GM21528 (cell line): ENCODE measurements at regions not wholly inside any gene's neighbourhood (a gene's known extent, or its start where the extent isn't known, plus 50 kb on each side); places are given as distances from the start of the nearest gene placed in this dataset.

ENCODE experiments used
- ATAC-seq: cut with Tn5 transposase; IDR thresholded peaks from one replicate; pipeline ENCODE4 v1.9.1; 2021; ENCODE audit warnings: mild to moderate bottlenecking, moderate library complexity; ENCODE audit not compliant: unreplicated experiment, low FRiP score

- ATAC-seq: no peak
Measured at GRCh38 chr21:38968887-38969543, 163.3 kb downstream of the ETS2 start.

- no peak for ATAC-seq
Measured at GRCh38 chr21:38965910-38966504, 160.3 kb downstream of the ETS2 start.

- ATAC-seq: no peak
Measured at GRCh38 chr21:38965241-38965640, 159.5 kb downstream of the ETS2 start.

GRCh38 chr21:38963006-38963405 lies 157.3 kb downstream of the ETS2 start:
- ATAC-seq: no peak

GRCh38 chr21:38960251-38960650 lies 154.5 kb downstream of the ETS2 start:
- no peak for ATAC-seq

GRCh38 chr21:38959692-38960061 lies 153.9 kb downstream of the ETS2 start:
- ATAC-seq: no peak

GRCh38 chr21:38958940-38959691 lies 153.4 kb downstream of the ETS2 start:
- ATAC-seq: no peak

- no peak for ATAC-seq
Measured at GRCh38 chr21:38958323-38958705, 152.6 kb downstream of the ETS2 start.

- no peak for ATAC-seq
Measured at GRCh38 chr21:38957575-38958322, 152.0 kb downstream of the ETS2 start.

GRCh38 chr21:38956856-38957571 lies 151.3 kb downstream of the ETS2 start:
- ATAC-seq: no peak

GRCh38 chr21:38956521-38956855 lies 150.8 kb downstream of the ETS2 start:
- no peak for ATAC-seq

GRCh38 chr21:38956007-38956406 lies 150.3 kb downstream of the ETS2 start:
- ATAC-seq: no peak

GRCh38 chr21:38955495-38955894 lies 149.8 kb downstream of the ETS2 start:
- ATAC-seq: no peak

GRCh38 chr21:38954588-38955004 lies 148.9 kb downstream of the ETS2 start:
- no peak for ATAC-seq

GRCh38 chr21:38953516-38953915 lies 147.8 kb downstream of the ETS2 start:
- no peak for ATAC-seq

GRCh38 chr21:38952890-38953289 lies 147.2 kb downstream of the ETS2 start:
- no peak for ATAC-seq

GRCh38 chr21:38951095-38951730 lies 145.5 kb downstream of the ETS2 start:
- ATAC-seq: no peak

GRCh38 chr21:38950435-38951094 lies 144.8 kb downstream of the ETS2 start:
- ATAC-seq: no peak

GRCh38 chr21:38949070-38949380 lies 143.3 kb downstream of the ETS2 start:
- ATAC-seq: no peak
